SH-SY5Y (cell line): ENCODE measurements at regions not wholly inside any gene's neighbourhood (a gene's known extent, or its start where the extent isn't known, plus 50 kb on each side); places are given as distances from the start of the nearest gene placed in this dataset.

ENCODE experiments used
- GATA2 ChIP-seq: IDR thresholded peaks from 2 replicates; pipeline ENCODE4 v1.6.1; 2011; ENCODE audit warnings: mild to moderate bottlenecking, low read depth, low read length
- GATA3 ChIP-seq: IDR thresholded peaks from 2 replicates; pipeline ENCODE4 v1.6.1; 2011; ENCODE audit warnings: low read depth, mild to moderate bottlenecking, low read length, moderate library complexity

GRCh38 chr3:127483902-127484591 lies 106.5 kb downstream of the TPRA1 start:
- no peak for TF ChIP-seq GATA3
- no peak for TF ChIP-seq GATA2
